ENCODE measurements at regions not wholly inside any gene's neighbourhood (a gene's known extent, or its start where the extent isn't known, plus 50 kb on each side); places are given as distances from the start of the nearest gene placed in this dataset.

GRCh38 chr15:95265419-95265997 is 1034.1 kb downstream of the MCTP2 start:
- DNase-seq: no peak

GRCh38 chr15:95266451-95267061 is 1035.2 kb downstream of the MCTP2 start:
- no peak for DNase-seq

DNA sequence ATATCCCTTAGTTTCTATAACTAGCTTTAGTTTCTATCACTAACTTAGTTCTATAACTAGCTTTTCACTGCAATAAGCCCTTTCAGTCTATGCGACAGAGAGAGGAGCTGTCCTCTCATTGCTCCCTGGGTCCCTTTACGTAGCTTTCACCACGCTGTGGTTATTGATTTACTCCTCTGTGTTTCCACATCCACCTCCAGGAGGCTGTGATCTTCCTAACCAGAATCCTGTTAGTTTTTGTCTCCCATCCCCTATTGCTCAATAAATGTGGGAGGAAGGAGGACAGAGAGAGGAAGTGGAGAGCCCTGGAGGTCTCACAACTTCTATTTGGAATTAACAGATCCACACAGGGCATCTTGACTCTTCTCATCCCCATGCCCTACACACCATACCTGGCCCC is 1036.1 kb downstream of the MCTP2 start:
- no peak for DNase-seq

DNA sequence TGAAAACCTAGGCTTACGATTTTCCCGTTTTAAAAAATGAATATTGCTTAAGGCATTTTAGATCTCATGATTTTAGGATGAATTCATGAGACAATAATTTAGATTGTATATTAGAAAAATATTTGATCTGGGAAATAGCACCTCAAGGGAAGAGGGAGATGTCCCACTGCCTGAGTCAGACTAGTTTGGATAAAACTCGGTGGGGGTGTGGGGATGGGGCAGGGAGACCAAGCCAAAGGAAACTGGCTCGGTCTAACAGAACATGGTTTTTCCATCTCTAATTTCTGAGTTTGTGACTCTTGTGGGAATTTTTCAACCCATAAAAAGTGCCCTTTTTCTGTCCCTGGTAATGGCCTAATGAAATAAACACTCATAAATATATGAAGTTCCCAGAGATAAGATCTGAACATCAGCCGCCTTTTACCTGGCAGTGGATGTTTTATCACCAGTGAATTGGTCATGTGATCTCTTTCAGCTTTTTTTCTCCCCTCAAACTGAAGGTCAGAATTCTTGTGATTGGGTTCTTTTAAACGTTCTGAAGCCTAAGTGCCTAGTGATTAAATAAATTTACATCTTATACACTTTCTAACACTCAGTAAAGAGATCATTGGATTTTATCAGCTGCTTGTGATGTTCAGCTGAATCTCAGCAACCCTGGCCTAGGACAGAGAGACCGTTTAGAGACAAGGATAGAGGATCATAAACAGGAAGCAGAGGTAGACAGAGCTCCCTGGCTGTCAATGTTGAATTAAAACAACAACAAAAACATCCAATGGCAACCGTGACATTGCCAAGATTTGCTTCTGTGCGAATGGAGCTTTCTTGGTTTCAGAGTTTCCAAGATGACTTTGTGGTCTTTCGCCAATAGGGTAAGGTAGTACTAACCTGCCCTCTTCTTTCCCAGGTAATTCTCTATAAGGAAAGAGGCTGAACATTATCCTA is 1038.2 kb downstream of the MCTP2 start:
- DNase-seq: no peak

DNA sequence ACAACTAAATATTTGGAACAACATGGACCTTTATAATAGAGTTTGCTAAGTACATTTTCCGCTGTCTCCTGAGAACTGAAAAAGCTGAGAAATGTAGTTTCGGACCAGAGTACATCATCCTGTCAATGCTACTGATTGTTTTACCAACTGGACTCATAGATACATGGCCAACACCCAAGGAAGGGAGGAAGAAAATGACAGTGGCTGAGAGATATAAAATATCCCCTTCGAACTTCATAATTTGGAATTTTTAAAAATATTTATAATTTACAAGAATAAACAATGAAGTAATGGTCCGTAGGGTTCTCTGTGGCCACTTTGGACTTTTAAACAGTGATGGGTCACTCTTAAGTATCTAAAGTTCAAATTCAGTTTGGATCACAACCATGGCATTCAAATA is 1042.7 kb downstream of the MCTP2 start:
- DNase-seq: no peak

- no peak for DNase-seq
Measured at GRCh38 chr15:95277266-95277665, 1045.9 kb downstream of the MCTP2 start.

- no peak for DNase-seq
Measured at GRCh38 chr15:95278532-95279245, 1047.3 kb downstream of the MCTP2 start.

GRCh38 chr15:95279277-95280019 is 1048.1 kb downstream of the MCTP2 start:
- DNase-seq: no peak

DNA sequence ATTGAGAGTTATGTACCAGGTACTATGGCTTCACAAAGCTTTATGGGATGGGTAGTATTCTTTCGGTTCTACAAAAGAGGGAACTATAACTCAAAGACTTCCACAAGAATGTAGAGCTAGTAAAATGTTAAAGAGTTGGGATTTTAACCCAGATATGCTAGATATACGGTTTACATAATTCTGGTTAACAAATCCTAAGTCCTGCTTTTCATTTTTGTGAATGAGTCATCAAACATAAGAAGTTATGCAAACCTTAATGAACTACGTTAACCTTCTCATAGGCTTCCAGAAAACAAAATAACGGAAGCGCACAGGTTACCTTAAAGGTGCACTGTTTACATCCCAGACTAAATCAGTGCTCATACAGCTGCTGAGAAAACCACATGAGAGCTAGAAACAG is 1049.3 kb downstream of the MCTP2 start:
- no peak for DNase-seq

DNA sequence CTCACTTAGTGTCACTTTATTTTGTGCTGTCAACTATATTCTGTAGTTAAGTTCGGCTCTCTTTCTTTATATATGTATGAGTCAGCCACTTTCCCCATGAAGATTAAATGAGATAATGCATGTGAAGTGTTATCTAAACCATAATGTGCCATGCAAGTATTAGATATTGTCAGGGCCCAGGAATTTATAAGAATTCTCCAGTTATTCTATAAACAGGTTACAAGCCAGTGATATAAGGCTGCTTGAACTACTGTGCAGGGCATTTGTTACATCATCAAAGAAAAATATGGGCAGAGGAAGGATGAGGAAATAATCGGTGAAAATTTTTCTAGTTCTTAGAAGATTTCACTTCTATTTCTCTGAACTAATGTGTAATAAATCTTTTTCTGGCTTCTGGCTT is 1049.0 kb upstream of the NR2F2 start:
- peak; percentile 62 for DNase-seq

DNA sequence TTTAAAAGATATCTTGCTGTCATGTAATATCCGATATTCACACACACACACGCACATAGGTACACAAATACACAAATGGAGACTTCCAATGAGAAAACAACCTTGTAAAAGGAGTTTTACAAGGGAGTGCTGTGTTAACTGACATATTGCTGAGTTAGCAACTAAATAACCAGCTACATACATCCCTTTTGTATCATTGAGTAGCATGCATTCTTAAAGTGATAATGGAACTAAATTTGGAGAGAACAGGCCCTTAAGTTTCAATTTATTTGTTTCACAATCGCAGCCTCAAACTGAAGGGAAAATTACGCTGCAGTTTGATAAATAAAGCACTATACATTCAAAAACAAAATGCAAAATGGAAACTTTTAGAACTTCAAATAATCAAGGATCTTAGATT is 1046.0 kb upstream of the NR2F2 start:
- no peak for DNase-seq

DNA sequence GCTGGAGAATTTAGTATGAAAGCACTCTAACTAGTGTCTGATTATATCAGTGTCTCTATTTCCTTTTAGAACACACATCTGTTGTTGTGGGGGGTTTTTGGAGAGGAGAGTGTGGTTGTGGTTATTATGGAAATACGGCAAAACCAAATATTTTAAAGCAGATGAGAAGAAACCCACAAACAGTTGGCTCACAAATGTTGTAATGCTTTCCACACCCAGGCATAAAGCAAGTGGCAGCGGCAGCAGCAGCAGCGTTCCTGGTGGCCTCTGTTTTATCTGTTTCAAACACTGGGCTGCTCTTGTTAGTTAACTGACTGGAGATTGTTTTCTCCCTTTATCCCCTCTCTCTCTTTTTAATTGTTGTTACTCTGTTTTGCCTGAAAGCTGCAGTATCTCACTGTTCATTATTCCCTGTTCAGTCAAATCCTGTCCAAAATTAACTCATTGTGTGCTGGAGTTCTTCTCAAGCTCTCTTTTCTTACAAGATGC is 1045.5 kb upstream of the NR2F2 start:
- peak; percentile 89 for DNase-seq

- DNase-seq: no peak
Measured at GRCh38 chr15:95286352-95286880, 1044.1 kb upstream of the NR2F2 start.

GRCh38 chr15:95287720-95288103 is 1042.8 kb upstream of the NR2F2 start:
- no peak for DNase-seq

DNA sequence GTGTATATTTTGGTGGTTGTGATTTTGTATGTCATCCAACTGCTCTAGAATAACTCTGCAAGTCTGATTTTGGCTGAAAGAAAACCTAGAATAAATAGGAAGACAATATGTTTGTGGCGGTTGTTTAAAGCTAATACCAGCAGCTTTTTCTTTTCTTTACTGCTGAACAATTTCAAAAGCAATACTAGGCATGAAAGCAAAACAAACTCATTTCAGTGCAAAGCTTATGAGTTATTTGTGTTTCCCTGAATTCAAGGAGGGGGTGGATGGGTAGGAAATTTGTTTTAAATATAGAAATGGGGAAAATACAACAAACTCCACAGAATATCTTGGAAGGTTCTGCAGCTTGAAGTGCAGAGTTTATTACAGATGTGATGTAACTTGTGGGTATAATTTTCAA is 1041.9 kb upstream of the NR2F2 start:
- no peak for DNase-seq

DNA sequence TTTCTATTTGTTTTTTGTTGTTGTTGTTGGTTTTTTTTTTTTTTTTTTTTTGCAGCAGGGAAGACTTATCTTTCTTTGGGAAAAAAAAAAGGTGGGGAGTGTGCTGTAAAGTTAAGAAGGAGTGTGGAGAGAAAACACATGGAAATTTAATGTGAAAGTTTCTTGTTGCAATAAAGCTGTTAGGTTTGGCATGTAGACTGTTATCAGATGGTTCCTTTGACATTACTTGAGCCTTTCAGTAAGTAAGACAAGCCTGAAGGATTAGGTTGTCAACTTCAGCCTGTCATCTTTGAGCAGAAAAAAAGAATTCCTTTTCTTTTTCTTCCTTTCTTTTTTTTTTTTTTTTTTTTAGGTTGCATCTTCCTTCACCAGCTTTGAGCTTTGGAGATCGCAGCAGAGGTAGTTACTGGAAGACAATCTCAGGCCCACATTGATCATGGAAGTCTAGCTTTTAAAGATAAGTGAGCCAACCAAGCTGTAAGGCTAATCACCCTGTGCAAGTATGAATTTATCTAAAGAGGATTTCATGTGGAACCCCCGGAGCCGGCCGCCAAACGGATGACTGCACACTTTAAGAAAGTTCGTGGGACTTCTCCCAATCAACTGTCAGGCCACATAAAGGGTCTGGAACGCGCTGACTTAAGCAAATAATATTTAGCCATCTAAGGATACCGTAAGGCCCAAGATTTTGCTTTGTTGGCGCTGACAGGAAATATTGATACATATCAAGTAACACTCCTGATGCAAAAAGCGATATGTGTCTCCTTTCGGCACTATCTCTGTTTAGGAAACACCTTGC is 1040.1 kb upstream of the NR2F2 start:
- DNase-seq: peak; percentile 35

DNA sequence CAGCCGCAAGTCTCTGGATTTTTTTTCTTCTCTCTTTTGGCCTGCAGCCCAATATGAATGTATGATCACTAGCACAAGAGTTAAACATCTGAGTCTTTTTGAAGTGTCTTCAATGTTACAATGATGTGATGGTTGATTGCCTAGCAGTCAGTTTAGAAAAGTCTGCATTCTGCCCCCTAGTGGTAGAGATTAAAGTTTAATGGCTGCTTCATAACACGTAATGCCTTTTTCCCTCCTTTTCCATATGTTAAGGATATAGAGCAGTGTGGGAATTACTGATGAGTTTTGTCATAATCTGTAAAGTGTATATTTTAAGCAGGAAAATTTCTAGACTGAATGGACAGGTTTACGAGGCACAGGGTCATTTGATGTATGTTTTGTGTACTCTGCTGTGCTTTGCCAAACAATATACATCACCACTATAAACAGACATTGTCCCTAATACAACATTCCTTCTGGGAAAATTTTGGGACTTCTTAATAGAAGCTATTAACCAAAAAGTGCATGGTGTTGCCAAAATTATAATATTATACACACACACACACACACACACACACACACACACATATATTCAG is 1038.5 kb upstream of the NR2F2 start:
- DNase-seq: peak; percentile 71

- DNase-seq: no peak
Measured at GRCh38 chr15:95292785-95293450, 1037.6 kb upstream of the NR2F2 start.

DNA sequence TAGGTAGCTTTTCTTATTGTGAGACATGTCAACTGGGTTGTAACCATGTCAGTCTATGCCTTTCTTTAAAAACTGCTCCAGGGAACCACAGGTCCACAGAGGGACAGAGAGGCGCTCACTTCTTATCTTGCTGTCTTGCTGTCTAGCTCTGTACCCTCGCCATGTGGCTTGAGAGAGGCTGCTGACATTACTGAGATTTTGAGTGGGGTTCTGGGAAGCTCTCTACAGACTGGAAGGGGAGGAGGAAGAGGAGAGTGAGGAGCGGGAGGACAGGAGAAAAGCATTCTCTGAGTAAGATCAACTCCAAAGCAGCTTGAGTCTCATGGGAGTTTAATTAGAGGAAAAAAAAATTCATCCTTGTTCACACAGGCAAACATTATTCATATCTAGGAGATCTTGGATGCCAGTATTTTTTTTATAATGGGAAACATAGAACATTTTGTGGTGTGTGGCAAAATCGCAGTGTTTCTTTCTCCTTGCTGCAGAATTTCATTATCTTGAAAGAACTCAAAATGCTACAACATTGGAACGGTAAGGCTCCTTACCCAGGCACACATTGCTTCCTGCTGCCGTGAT is 1037.0 kb upstream of the NR2F2 start:
- peak; percentile 7 for DNase-seq

- no peak for DNase-seq
Measured at GRCh38 chr15:95295363-95295762, 1035.1 kb upstream of the NR2F2 start.

Data from OCI-M1 (cell line).